PC-3 (cell line): ENCODE measurements at regions not wholly inside any gene's neighbourhood (a gene's known extent, or its start where the extent isn't known, plus 50 kb on each side); places are given as distances from the start of the nearest gene placed in this dataset.

Experiments
- ATAC-seq: fragments of 200-7000 bp; cut with Tn5 transposase; 2 replicates; pipeline ENCODE4 v1.9.1; 2020; ENCODE audit warnings: mild to moderate bottlenecking, moderate library complexity
- BruUV-seq: library from RNA; stranded (reverse); fragments of 400-500 nt; replicated peaks from 2 replicates; lab custom pipeline; 2021; lab: Mats Ljungman, UMichigan
- CTCF ChIA-PET: fragments of 300-600 bp; sonication (Branson Sonifier 250); formaldehyde crosslinking; loops from one replicate; lab custom pipeline; 2022; ENCODE audit warnings: antibody characterized with exemption; lab: Charles Lee
- POLR2A ChIA-PET: fragments of 300-600 bp; sonication (Branson Sonifier 250); formaldehyde crosslinking; loops from one replicate; lab custom pipeline; 2022; ENCODE audit warnings: antibody characterized with exemption; ENCODE audit not compliant: unreplicated experiment; lab: Charles Lee
- DNase-seq: peaks from one replicate; pipeline ENCODE4 v3.0.0-alpha.2; 2015
- H2AFZ ChIP-seq: fragments of 300-600 bp; sonication (generic); 2 replicates; pipeline ENCODE4 v1.6.0; 2016; ENCODE audit warnings: antibody characterized with exemption, low read length
- H3F3A ChIP-seq: fragments of 300-600 bp; sonication (generic); one replicate; pipeline ENCODE4 v1.6.0; 2017; ENCODE audit warnings: antibody characterized with exemption, low read length, control low read depth, mild to moderate bottlenecking; ENCODE audit not compliant: unreplicated experiment
- H3K27ac ChIP-seq: fragments of 300-600 bp; sonication (generic); 2 replicates; pipeline ENCODE4 v1.5.1; 2016; ENCODE audit warnings: mild to moderate bottlenecking, low read length
- H3K27me3 ChIP-seq: fragments of 300-600 bp; sonication (generic); 2 replicates; pipeline ENCODE4 v1.6.1; 2016; ENCODE audit warnings: low read length, mixed read lengths
- H3K36me3 ChIP-seq: fragments of 300-600 bp; sonication (generic); 2 replicates; pipeline ENCODE4 v1.6.1; 2016; ENCODE audit warnings: low read depth, mixed run types, low read length, mixed read lengths
- H3K4me1 ChIP-seq: fragments of 300-600 bp; sonication (generic); 2 replicates; pipeline ENCODE4 v1.5.1; 2016; ENCODE audit warnings: low read length; ENCODE audit not compliant: insufficient read depth
- H3K4me2 ChIP-seq: fragments of 300-600 bp; sonication (generic); 2 replicates; pipeline ENCODE4 v1.6.0; 2016; ENCODE audit warnings: low read length
- H3K4me3 ChIP-seq: fragments of 300-600 bp; sonication (generic); 2 replicates; pipeline ENCODE4 v1.5.1; 2016; ENCODE audit warnings: mild to moderate bottlenecking, low read length, mixed read lengths
- H3K79me2 ChIP-seq: fragments of 300-600 bp; sonication (generic); 2 replicates; pipeline ENCODE4 v1.6.1; 2017; ENCODE audit warnings: low read length, mixed read lengths
- H3K9ac ChIP-seq: fragments of 300-600 bp; sonication (generic); 2 replicates; pipeline ENCODE4 v1.6.0; 2016; ENCODE audit warnings: mild to moderate bottlenecking, low read length
- H3K9me2 ChIP-seq: fragments of 300-600 bp; sonication (generic); replicated peaks from 2 replicates; pipeline ENCODE4 v1.6.1; 2016; ENCODE audit warnings: mixed run types, low read length, mixed read lengths
- H3K9me3 ChIP-seq: fragments of 300-600 bp; sonication (generic); 2 replicates; pipeline ENCODE4 v1.6.1; 2016; ENCODE audit warnings: low read length, mixed read lengths
- H4K20me1 ChIP-seq: fragments of 300-600 bp; sonication (generic); 2 replicates; pipeline ENCODE4 v1.6.1; 2016; ENCODE audit warnings: low read length, mixed read lengths
- EZH2 ChIP-seq: fragments of 300-600 bp; sonication (generic); IDR thresholded peaks from one replicate; pipeline ENCODE4 v1.6.1; 2017; ENCODE audit warnings: antibody characterized with exemption, mild to moderate bottlenecking, low read length; ENCODE audit not compliant: unreplicated experiment
- EZH2phosphoT487 ChIP-seq: fragments of 300-600 bp; sonication (generic); IDR thresholded peaks from 2 replicates; pipeline ENCODE4 v1.6.1; 2018; ENCODE audit warnings: mild to moderate bottlenecking, antibody characterized with exemption, low read length, borderline replicate concordance
- intact Hi-C: fragments of 100-400 bp; cut with micrococcal nuclease; formaldehyde crosslinking; loops from 2 replicates; pipeline ENCODE4 v1.9.0; 2023
- TF ChIP-seq, protein P1 (sequence below): fragments of 300-600 bp; sonication (generic); conservative IDR thresholded peaks from 2 replicates; pipeline ENCODE4 v1.5.1; 2017; ENCODE audit warnings: antibody characterized with exemption, low read depth, mild to moderate bottlenecking, low read length

GRCh38 chr13:74571811-74572210, 437.6 kb upstream of the KLF12 start:
- Histone ChIP-seq H3K27me3 (no peaks in the 10 kb centered on the region), H2AFZ (no peak overlapping the region), H3K36me3 (no peaks in the 10 kb centered on the region), H3K4me2 (no peak overlapping the region), H3K79me2 (no peaks in the 10 kb centered on the region), H3K27ac (no peak overlapping the region), H3F3A (no peaks in the 10 kb centered on the region), H3K9me3 (no peaks in the 10 kb centered on the region), H4K20me1 (no peaks in the 10 kb centered on the region), H3K4me1 (peaks cover 6% of the 10 kb centered on the region; the same call in 1 of the 2 replicates), H3K4me3 (no peak overlapping the region), H3K9ac (no peak overlapping the region), H3K9me2 (no peaks in the 10 kb centered on the region)
- CTCF ChIA-PET: no interaction called here
- intact Hi-C loops: loop anchor here (10.0 kb wide), 1 partner anchor 683 kb away; no protein-coding TSS in a partner anchor
- DNase-seq (no peak), ATAC-seq (no peak)
- no peak for TF ChIP-seq EZH2
- TF ChIP-seq, protein P1, sequence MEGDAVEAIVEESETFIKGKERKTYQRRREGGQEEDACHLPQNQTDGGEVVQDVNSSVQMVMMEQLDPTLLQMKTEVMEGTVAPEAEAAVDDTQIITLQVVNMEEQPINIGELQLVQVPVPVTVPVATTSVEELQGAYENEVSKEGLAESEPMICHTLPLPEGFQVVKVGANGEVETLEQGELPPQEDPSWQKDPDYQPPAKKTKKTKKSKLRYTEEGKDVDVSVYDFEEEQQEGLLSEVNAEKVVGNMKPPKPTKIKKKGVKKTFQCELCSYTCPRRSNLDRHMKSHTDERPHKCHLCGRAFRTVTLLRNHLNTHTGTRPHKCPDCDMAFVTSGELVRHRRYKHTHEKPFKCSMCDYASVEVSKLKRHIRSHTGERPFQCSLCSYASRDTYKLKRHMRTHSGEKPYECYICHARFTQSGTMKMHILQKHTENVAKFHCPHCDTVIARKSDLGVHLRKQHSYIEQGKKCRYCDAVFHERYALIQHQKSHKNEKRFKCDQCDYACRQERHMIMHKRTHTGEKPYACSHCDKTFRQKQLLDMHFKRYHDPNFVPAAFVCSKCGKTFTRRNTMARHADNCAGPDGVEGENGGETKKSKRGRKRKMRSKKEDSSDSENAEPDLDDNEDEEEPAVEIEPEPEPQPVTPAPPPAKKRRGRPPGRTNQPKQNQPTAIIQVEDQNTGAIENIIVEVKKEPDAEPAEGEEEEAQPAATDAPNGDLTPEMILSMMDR: no peak
- no peak for TF ChIP-seq EZH2phosphoT487
- BruUV-seq: no TSS peak
- POLR2A ChIA-PET: interaction anchor here (0.7 kb wide), 1 partner anchor 1282 kb away, joined by 7 read pairs; no protein-coding TSS in a partner anchor

DNA sequence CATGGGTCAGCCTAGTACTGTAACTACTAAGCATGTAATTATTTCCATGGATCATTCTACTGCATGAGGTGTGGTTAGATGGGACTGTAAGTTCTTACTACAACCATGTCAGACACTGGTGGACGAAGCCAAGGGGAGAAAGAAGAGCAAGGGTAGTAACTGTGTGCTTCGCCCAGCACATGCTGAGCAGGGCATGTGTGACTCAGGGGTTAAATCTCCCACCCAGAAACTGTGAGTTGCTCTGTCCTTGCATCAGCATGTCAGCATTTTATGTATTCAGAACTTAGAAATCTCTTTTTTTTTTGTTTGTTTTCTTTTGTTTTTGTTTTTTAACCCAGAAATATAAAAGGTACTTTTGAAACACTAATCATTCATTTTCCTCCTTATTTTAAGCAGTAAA, 436.6 kb upstream of the KLF12 start:
- Histone ChIP-seq H3K9ac (no peak overlapping the region), H3K9me3 (no peaks in the 10 kb centered on the region), H4K20me1 (no peaks in the 10 kb centered on the region), H3K36me3 (no peaks in the 10 kb centered on the region), H3F3A (no peaks in the 10 kb centered on the region), H3K27me3 (no peaks in the 10 kb centered on the region), H3K27ac (no peak overlapping the region), H3K9me2 (no peaks in the 10 kb centered on the region), H3K4me1 (peaks cover 6% of the 10 kb centered on the region; the same call in 1 of the 2 replicates), H3K79me2 (no peaks in the 10 kb centered on the region), H2AFZ (no peak overlapping the region), H3K4me3 (no peak overlapping the region), H3K4me2 (no peak overlapping the region)
- ChIA-PET CTCF (no interaction called here), POLR2A (no interaction called here)
- no peak for DNase-seq
- intact Hi-C loops: loop anchor here (10.0 kb wide), 1 partner anchor 684 kb away; no protein-coding TSS in a partner anchor
- no peak for TF ChIP-seq EZH2
- TF ChIP-seq, protein P1: no peak
- no peak for TF ChIP-seq EZH2phosphoT487
- no peak for ATAC-seq
- no TSS peak for BruUV-seq

- Histone ChIP-seq H4K20me1 (no peaks in the 10 kb centered on the region), H3K9me3 (no peaks in the 10 kb centered on the region), H3K9me2 (no peaks in the 10 kb centered on the region), H3K4me2 (no peak overlapping the region), H3K4me1 (peaks cover under 1% of the 10 kb centered on the region; the same call in 1 of the 2 replicates), H3K27ac (no peak overlapping the region), H2AFZ (no peak overlapping the region), H3K36me3 (no peaks in the 10 kb centered on the region), H3K27me3 (no peaks in the 10 kb centered on the region), H3K4me3 (no peak overlapping the region), H3K79me2 (no peaks in the 10 kb centered on the region), H3K9ac (no peak overlapping the region), H3F3A (no peaks in the 10 kb centered on the region)
- ChIA-PET POLR2A (no interaction called here), CTCF (no interaction called here)
- DNase-seq: no peak
- no TSS peak for BruUV-seq
- no peak for ATAC-seq
- intact Hi-C loops: loop anchor here (10.0 kb wide), 1 partner anchor 685 kb away; no protein-coding TSS in a partner anchor
- TF ChIP-seq EZH2phosphoT487: no peak
- no peak for TF ChIP-seq EZH2
- TF ChIP-seq, protein P1: no peak
These were observed 435.8 kb upstream of the KLF12 start for GRCh38 chr13:74570046-74570445.
